Heart left ventricle (tissue), 13 donors: ENCODE measurements at regions not wholly inside any gene's neighbourhood (a gene's known extent, or its start where the extent isn't known, plus 50 kb on each side); places are given as distances from the start of the nearest gene placed in this dataset.

Experiments used
- POLR2A ChIP-seq, 2 donors: fragments of 450-650 bp; IDR thresholded peaks; one replicate each; pipeline ENCODE4 v1.6.1; 2017; ENCODE audit warnings: antibody characterized with exemption in 2 of 2, mild to moderate bottlenecking in 2 of 2, moderate library complexity in 2 of 2
- TF ChIP-seq, protein P1 (sequence below), 12 donors: fragments of 200-600 bp; sonication (generic) in 4 of 12; IDR thresholded peaks; one replicate each; pipeline versions ENCODE4 v1.5.0 to v1.8.0; 2018 to 2022; ENCODE audit warnings: antibody characterized with exemption in 12 of 12, mild to moderate bottlenecking in 5 of 12
- donor health status: ischemic (EF 13 %, LVEDD 7.1; RV severe dilation, severe dysfunction).
- donor health status: DM: no; HTN: yes; CAD: no.
- donor health status: DM: no; HTN: no; CAD: no.
- donor health status: ischemic (EF 25% LVEDD 6.9; RV normal size, moderate dysfunction).
- donor health status: ischemic (EF 25% LVEDD 5.7; RV mildly dilated, moderate dysfunction).
- donor health status: ischemic (EF 35%, LVEDD 5.7; RV mildly dilated, moderate dysfunction).
- donor health status: nonischemic (EF 11% LVEDD 7.7; RV severe dilation, severe dysfunction).
- donor health status: DM: yes; HTN: yes; CAD: no.
- donor health status: PGD.
- donor health status: ischemic (EF 29% LVEDD 5.4; RV normal size, mild dysfunction).
- donor health status: nonischemic (EF 23%, LVEDD 6.1; RV moderate dilation, normal function).

DNA sequence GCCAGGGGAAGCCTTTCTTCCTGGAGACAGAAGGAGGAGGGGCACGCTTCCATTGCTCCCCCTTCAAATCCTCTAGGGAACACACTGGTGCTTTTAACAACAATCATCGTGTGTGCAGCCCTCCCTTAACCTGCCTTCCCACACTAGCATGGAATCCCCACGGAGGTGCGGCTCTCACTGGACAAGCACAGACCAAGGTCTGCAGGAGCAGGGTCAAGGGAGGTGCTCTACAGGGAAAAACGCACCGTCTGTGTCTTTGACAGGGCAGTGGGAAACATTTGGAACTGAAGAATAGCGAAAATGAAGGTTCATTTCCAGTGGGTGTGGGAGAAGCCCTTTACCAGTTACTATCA is 527.1 kb downstream of the QKI start:
- TF ChIP-seq, protein P1, sequence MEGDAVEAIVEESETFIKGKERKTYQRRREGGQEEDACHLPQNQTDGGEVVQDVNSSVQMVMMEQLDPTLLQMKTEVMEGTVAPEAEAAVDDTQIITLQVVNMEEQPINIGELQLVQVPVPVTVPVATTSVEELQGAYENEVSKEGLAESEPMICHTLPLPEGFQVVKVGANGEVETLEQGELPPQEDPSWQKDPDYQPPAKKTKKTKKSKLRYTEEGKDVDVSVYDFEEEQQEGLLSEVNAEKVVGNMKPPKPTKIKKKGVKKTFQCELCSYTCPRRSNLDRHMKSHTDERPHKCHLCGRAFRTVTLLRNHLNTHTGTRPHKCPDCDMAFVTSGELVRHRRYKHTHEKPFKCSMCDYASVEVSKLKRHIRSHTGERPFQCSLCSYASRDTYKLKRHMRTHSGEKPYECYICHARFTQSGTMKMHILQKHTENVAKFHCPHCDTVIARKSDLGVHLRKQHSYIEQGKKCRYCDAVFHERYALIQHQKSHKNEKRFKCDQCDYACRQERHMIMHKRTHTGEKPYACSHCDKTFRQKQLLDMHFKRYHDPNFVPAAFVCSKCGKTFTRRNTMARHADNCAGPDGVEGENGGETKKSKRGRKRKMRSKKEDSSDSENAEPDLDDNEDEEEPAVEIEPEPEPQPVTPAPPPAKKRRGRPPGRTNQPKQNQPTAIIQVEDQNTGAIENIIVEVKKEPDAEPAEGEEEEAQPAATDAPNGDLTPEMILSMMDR (IDR thresholded peaks at IDR 0.05), result no peak
- no peak for TF ChIP-seq POLR2A (IDR thresholded peaks at IDR 0.05)
